Brain microvascular endothelial cell (primary cell): ENCODE measurements at regions not wholly inside any gene's neighbourhood (a gene's known extent, or its start where the extent isn't known, plus 50 kb on each side); places are given as distances from the start of the nearest gene placed in this dataset.

ENCODE experiments used
- DNase-seq: peaks from one replicate; pipeline ENCODE4 v3.0.0-alpha.2; 2020
- H3K27ac ChIP-seq: fragments of 250-450 bp; sonication (Bioruptor Pico); 2 replicates; pipeline ENCODE4 v1.5.1; 2020; ENCODE audit warnings: mild to moderate bottlenecking, moderate library complexity
- H3K27me3 ChIP-seq: fragments of 250-450 bp; sonication (Bioruptor Pico); replicated peaks from 2 replicates; pipeline ENCODE4 v1.5.1; 2020; ENCODE audit warnings: mild to moderate bottlenecking
- H3K36me3 ChIP-seq: fragments of 250-450 bp; sonication (Bioruptor Pico); replicated peaks from 2 replicates; pipeline ENCODE4 v1.5.1; 2020; ENCODE audit warnings: mild to moderate bottlenecking
- H3K4me3 ChIP-seq: 2 replicates; pipeline ENCODE4 v1.5.1; 2011; ENCODE audit warnings: low read depth, mild to moderate bottlenecking, control low read depth, low read length, moderate library complexity
- in situ Hi-C: cut with HindIII; loops from 2 replicates; pipeline ENCODE4 v1.10.0; 2017; ENCODE audit warnings: low sequenced_read_pairs, low pct_ligation_motif_present
- TF ChIP-seq, protein P1 (sequence below): IDR thresholded peaks from 2 replicates; pipeline ENCODE4 v1.5.1; 2011; ENCODE audit warnings: low read depth, mild to moderate bottlenecking, moderate library complexity, low read length, control low read depth, inconsistent platforms; ENCODE audit errors: missing control alignments

DNA sequence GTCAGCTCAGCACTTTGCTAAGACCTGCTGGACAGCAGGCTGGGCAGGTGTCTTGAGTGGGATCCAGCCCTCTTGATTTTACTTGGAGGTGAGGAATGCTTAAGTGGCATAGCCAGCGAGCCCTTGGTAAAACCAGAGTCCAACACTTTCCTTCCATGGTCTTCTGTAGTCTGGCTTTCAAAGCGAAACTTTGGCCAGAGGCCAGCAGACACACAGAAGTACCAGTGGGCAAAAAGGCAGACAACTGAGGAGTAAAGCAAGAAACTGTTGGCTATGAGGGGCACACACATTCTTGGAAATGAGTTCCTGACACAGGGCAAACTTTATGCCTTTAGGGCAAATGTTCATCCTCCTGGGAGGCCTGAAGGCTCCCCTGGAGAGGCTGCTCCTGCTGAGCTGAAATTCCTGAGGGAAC is 281.0 kb upstream of the POU3F1 start:
- TF ChIP-seq, protein P1, sequence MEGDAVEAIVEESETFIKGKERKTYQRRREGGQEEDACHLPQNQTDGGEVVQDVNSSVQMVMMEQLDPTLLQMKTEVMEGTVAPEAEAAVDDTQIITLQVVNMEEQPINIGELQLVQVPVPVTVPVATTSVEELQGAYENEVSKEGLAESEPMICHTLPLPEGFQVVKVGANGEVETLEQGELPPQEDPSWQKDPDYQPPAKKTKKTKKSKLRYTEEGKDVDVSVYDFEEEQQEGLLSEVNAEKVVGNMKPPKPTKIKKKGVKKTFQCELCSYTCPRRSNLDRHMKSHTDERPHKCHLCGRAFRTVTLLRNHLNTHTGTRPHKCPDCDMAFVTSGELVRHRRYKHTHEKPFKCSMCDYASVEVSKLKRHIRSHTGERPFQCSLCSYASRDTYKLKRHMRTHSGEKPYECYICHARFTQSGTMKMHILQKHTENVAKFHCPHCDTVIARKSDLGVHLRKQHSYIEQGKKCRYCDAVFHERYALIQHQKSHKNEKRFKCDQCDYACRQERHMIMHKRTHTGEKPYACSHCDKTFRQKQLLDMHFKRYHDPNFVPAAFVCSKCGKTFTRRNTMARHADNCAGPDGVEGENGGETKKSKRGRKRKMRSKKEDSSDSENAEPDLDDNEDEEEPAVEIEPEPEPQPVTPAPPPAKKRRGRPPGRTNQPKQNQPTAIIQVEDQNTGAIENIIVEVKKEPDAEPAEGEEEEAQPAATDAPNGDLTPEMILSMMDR: no peak
- in situ Hi-C loops: no loop called here

DNA sequence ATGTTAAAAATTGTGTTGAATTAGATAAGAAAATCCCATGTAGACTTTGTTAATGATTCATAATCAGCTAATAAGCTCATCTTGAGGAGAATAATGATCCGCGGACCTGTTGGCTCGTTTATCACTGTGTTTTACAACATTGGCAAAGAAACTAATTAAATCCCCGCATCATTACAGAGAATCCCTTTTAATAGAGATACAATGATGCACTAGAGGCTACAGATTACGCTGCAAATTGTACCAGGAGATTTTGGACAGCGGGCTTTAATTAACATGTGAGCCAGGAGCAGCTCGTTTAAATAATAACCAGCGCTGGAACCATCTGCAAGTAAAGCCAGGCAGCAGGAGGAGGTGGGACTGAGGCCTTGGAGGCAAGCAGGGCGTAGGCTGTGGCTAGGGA is 280.3 kb upstream of the POU3F1 start:
- TF ChIP-seq, protein P1: no peak
- DNase-seq: no peak
- Histone ChIP-seq H3K27me3 (no peaks in the 10 kb centered on the region), H3K27ac (no peak overlapping the region), H3K4me3 (no peak overlapping the region), H3K36me3 (no peaks in the 10 kb centered on the region)
- in situ Hi-C loops: no loop called here

More for the DNA sequence above, 281.0 kb upstream of the POU3F1 start:
- H3K27ac ChIP-seq: no peak overlapping the region
- H3K4me3 ChIP-seq: no peak overlapping the region
- no peaks in the 10 kb centered on the region for H3K36me3 ChIP-seq
- DNase-seq: no peak
- no peaks in the 10 kb centered on the region for H3K27me3 ChIP-seq

DNA sequence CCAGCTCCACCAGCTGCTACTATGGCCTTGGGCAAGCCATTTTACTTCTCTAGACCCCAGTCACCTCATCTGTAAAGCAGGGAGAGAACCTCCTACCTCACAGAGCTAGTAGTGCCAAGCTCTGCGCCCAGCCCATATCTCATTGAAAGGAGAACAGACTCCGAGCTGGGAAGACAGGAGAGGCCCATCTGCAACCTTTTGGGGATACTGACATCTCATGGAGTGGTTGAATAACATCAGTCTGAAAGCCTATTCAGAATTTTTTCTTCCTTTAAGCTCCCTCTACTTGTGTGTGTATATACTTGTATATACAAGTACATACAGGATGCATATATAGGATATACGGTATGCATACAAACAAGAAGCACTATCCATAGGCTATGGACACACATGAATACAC is 279.5 kb upstream of the POU3F1 start:
- H3K36me3 ChIP-seq: no peaks in the 10 kb centered on the region
- DNase-seq: no peak
- no peak overlapping the region for H3K4me3 ChIP-seq
- in situ Hi-C loops: no loop called here
- H3K27me3 ChIP-seq: no peaks in the 10 kb centered on the region
- no peak overlapping the region for H3K27ac ChIP-seq
- TF ChIP-seq, protein P1: no peak

DNA sequence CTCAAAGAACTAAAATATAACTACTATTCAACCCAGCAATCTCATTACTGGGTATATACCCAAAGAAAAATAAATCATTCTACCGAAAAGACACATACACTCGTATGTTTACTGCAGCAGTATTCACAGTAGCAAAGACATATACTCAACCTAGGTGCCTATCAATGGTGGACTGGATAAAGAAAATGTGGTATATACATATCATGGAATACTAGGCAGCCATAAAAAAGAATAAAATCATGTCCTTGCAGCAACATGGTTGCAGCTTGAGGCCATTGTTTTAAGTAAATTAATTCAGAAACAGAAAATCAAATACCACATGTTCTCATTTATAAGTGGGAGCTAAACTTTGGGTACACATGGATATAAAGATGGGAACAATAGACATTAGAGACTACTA is 266.2 kb upstream of the POU3F1 start:
- no peak overlapping the region for H3K4me3 ChIP-seq
- H3K27ac ChIP-seq: no peak overlapping the region
- DNase-seq: no peak
- in situ Hi-C loops: no loop called here
- TF ChIP-seq, protein P1: no peak
- no peaks in the 10 kb centered on the region for H3K36me3 ChIP-seq
- no peaks in the 10 kb centered on the region for H3K27me3 ChIP-seq

DNA sequence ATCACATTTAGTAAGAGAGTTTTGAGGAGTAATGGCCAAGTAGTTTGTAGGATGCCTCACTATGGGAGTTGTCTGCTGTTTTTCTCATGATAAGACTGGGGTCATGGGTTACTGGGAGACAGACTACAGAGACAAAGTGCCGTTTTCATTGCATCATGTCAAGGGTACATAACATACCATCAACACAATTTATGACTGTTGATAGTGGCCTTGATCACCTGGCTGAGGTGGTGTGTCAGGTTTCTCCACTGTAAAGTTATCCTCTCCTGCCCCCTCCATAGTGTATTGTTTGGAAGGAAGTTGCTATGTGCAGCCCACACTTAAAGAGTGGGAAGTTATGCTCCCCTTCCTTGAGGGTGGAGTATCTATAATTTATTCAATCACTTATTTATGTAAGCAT is 263.5 kb upstream of the POU3F1 start:
- H3K4me3 ChIP-seq: no peak overlapping the region
- in situ Hi-C loops: no loop called here
- no peaks in the 10 kb centered on the region for H3K36me3 ChIP-seq
- H3K27me3 ChIP-seq: no peaks in the 10 kb centered on the region
- no peak overlapping the region for H3K27ac ChIP-seq
- no peak for DNase-seq
- TF ChIP-seq, protein P1: no peak

DNA sequence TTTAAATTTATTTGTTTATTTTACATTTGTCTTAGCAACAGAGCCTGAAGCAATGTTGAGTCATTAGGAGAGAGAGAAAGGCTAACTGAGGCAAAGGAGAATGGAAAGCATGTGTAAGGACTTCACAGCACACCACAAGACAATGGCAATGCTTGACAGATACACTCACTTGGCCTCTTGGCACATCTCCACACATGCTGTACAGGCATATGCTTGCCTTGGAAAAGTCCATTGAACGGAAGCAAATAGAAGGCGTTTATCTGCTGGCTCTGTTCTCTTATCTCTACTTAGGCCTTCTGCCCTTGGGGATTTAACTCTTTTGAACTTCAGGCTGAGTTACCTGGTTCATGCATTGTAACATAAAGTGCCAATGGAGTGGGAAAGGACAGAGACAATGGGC is 262.2 kb upstream of the POU3F1 start:
- no peak for DNase-seq
- Histone ChIP-seq H3K4me3 (no peak overlapping the region), H3K27me3 (no peaks in the 10 kb centered on the region), H3K27ac (no peak overlapping the region), H3K36me3 (no peaks in the 10 kb centered on the region)
- TF ChIP-seq, protein P1: no peak
- in situ Hi-C loops: no loop called here
